K562 (cell line): ENCODE measurements at regions not wholly inside any gene's neighbourhood (a gene's known extent, or its start where the extent isn't known, plus 50 kb on each side); places are given as distances from the start of the nearest gene placed in this dataset.
A peak's percentile ranks its signal among the peaks of the same experiment; 100 is the strongest.

Experiments
- ATAC-seq: fragments of 200-7000 bp; cut with Tn5 transposase; 3 replicates; pipeline ENCODE4 v1.9.1; 2020; ENCODE audit warnings: moderate library complexity
- BruUV-seq: library from RNA; stranded (reverse); fragments of 400-500 nt; replicated peaks from 2 replicates; lab custom pipeline; 2021; lab: Mats Ljungman, UMichigan
- CTCF ChIA-PET: fragments of 300-600 bp; formaldehyde crosslinking; extraction: SDS; loops from one replicate; lab custom pipeline; 2021; ENCODE audit warnings: low intra/inter-chr PET ratio; lab: Yijun Ruan, JAX
- POLR2A ChIA-PET: fragments of 300-600, 350-650 bp; sonication (Branson Sonifier 250); formaldehyde crosslinking; extraction: SDS; loops from one replicate; lab custom pipeline; 2021; ENCODE audit warnings: antibody characterized with exemption, inconsistent platforms; lab: Yijun Ruan, JAX
- DNase-seq, 4 experiments: peaks; one replicate each; pipeline versions ENCODE4 v3.0.0 to v3.0.0-alpha.2; 2011 to 2018; ENCODE audit warnings: low spot score in 3 of 4, mixed read lengths in 3 of 4; ENCODE audit errors: extremely low read depth in 1 of 4
- FAIRE-seq: peaks from 2 replicates; lab custom pipeline; 2011; peaks lifted over from hg19 to GRCh38; lab: Jason Lieb, UNC
- H2AFZ ChIP-seq: 2 replicates; pipeline ENCODE4 v1.6.0; 2011; ENCODE audit warnings: low read depth, low read length, control low read depth, inconsistent platforms
- H3K27ac ChIP-seq: fragments of 200-600 bp; 3 replicates; pipeline ENCODE4 v1.8.0; 2011; ENCODE audit warnings: low read depth, mild to moderate bottlenecking, control low read depth, inconsistent platforms, low read length, moderate library complexity, mixed read lengths; ENCODE audit errors: extremely low read depth
- H3K27me3 ChIP-seq, 2 experiments: fragments of 300-600 bp in 1 of 2; 2 replicates in 1 of 2; 3 replicates in 1 of 2; pipeline versions ENCODE4 v1.6.0 to v1.8.0; 2011; ENCODE audit warnings: inconsistent platforms in 2 of 2, low read length in 2 of 2, mild to moderate bottlenecking in 1 of 2, mixed read lengths in 1 of 2, moderate library complexity in 1 of 2; ENCODE audit not compliant: control insufficient read depth in 2 of 2, insufficient read depth in 2 of 2
- H3K36me3 ChIP-seq: fragments of 300-600 bp; 3 replicates; pipeline ENCODE4 v1.8.0; 2011; ENCODE audit warnings: mild to moderate bottlenecking, low read length, inconsistent platforms; ENCODE audit not compliant: control insufficient read depth, insufficient read depth
- H3K4me1 ChIP-seq, 2 experiments: fragments of 200-600 bp in 1 of 2; replicated peaks in 1 of 2; 2 replicates in 1 of 2; 3 replicates in 1 of 2; pipeline versions ENCODE4 v1.5.1 to v1.8.0; 2011; ENCODE audit warnings: inconsistent platforms in 2 of 2, low read length in 2 of 2, mild to moderate bottlenecking in 1 of 2, mixed read lengths in 1 of 2, moderate library complexity in 1 of 2; ENCODE audit not compliant: control insufficient read depth in 2 of 2, insufficient read depth in 2 of 2
- H3K4me2 ChIP-seq: 2 replicates; pipeline ENCODE4 v1.6.1; 2011; ENCODE audit warnings: low read length, control low read depth, inconsistent platforms, mixed read lengths; ENCODE audit not compliant: insufficient read depth
- H3K4me3 ChIP-seq: fragments of 200-600 bp; sonication (generic), shearing (Covaris generic); 2 replicates; pipeline ENCODE4 v1.5.1; 2016; ENCODE audit warnings: control low read depth, inconsistent platforms
- H3K79me2 ChIP-seq: fragments of 200-600 bp; 3 replicates; pipeline ENCODE4 v1.8.0; 2011; ENCODE audit warnings: low read length, inconsistent platforms; ENCODE audit not compliant: control insufficient read depth, insufficient read depth
- H3K9ac ChIP-seq, 2 experiments: 2 replicates each; pipeline versions ENCODE4 v1.6.0 to v1.6.1; 2011; ENCODE audit warnings: low read depth in 2 of 2, low read length in 2 of 2, control low read depth in 1 of 2, inconsistent platforms in 1 of 2, mild to moderate bottlenecking in 1 of 2, mixed read lengths in 1 of 2; ENCODE audit not compliant: insufficient read depth in 1 of 2
- H3K9me1 ChIP-seq: one replicate; pipeline ENCODE4 v1.6.0; 2011; ENCODE audit warnings: inconsistent platforms, mild to moderate bottlenecking, low read length, moderate library complexity; ENCODE audit not compliant: control insufficient read depth, insufficient read depth
- H3K9me3 ChIP-seq: replicated peaks from 2 replicates; pipeline ENCODE4 v1.5.1; 2011; ENCODE audit warnings: low read depth, low read length, inconsistent platforms; ENCODE audit not compliant: control insufficient read depth, insufficient read depth
- H4K20me1 ChIP-seq: replicated peaks from 2 replicates; pipeline ENCODE4 v1.6.1; 2011; ENCODE audit warnings: low read length, inconsistent platforms, mixed read lengths; ENCODE audit not compliant: control insufficient read depth, insufficient read depth
- DDX20 ChIP-seq: fragments of 450-650 bp; IDR thresholded peaks from 2 replicates; pipeline ENCODE4 v1.6.1; 2016; ENCODE audit warnings: missing genetic modification characterization, low read depth, mild to moderate bottlenecking, missing compliant biosample characterization, moderate library complexity
- ZEB2 ChIP-seq: fragments of 450-650 bp; IDR thresholded peaks from 2 replicates; pipeline ENCODE4 v1.6.1; 2016
- ZKSCAN1 ChIP-seq: fragments of 150-350 bp; IDR thresholded peaks from 2 replicates; pipeline ENCODE4 v1.6.1; 2016; ENCODE audit warnings: low read depth, low read length
- ZNF263 ChIP-seq: sonication (generic); formaldehyde crosslinking; IDR thresholded peaks from 2 replicates; pipeline ENCODE4 v1.8.0; 2022; ENCODE audit warnings: mild to moderate bottlenecking, missing genetic modification reagents, borderline replicate concordance
- WGBS: fragments of 100-300 bp; shearing (Covaris generic); methylation state at CpG from one replicate; pipeline ENCODE4 v1.1.6; 2016; ENCODE audit warnings: low coverage, mixed read lengths; ENCODE audit not compliant: insufficient coverage; ENCODE audit errors: missing lambda C conversion rate; 5-methylcytosine and 5-hydroxymethylcytosine counted together
- in situ Hi-C: fragments of 300-500 bp; cut with MboI; formaldehyde crosslinking; loops from 4 replicates; pipeline ENCODE4 v1.15.0; 2018; ENCODE audit warnings: inconsistent platforms, mixed read lengths
- intact Hi-C: fragments of 100-400 bp; cut with micrococcal nuclease; formaldehyde crosslinking; loops from 2 replicates; pipeline ENCODE4 v1.14.2; 2022
- TF ChIP-seq, protein P1 (sequence below): fragments of 250-450 bp; sonication (Bioruptor Pico); IDR thresholded peaks from 2 replicates; pipeline ENCODE4 v1.8.0; 2021; ENCODE audit warnings: borderline replicate concordance, mild to moderate bottlenecking, moderate library complexity; ENCODE audit not compliant: poor library complexity, severe bottlenecking

DNA sequence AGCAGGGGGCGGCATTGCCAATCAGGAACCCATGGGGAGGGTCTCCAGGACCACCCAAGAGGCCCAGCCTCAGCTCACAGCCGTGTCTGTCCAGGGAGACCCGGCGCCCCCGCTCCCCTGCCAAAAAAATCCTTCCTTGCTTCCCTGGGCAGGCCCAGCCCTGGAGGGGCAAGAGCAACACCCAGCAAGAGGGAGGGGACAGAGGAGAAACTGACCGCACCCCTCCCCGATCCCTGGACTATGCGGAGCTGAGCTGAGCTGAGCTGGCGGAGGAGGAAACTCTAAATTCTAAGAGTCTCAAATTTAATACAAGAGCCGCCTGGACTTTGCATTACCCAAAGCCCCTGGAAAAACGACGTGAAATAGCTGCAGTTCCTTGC lies 52.0 kb upstream of the SHISAL1 start (continued):
- TF ChIP-seq DDX20 (tag): no peak

DNA sequence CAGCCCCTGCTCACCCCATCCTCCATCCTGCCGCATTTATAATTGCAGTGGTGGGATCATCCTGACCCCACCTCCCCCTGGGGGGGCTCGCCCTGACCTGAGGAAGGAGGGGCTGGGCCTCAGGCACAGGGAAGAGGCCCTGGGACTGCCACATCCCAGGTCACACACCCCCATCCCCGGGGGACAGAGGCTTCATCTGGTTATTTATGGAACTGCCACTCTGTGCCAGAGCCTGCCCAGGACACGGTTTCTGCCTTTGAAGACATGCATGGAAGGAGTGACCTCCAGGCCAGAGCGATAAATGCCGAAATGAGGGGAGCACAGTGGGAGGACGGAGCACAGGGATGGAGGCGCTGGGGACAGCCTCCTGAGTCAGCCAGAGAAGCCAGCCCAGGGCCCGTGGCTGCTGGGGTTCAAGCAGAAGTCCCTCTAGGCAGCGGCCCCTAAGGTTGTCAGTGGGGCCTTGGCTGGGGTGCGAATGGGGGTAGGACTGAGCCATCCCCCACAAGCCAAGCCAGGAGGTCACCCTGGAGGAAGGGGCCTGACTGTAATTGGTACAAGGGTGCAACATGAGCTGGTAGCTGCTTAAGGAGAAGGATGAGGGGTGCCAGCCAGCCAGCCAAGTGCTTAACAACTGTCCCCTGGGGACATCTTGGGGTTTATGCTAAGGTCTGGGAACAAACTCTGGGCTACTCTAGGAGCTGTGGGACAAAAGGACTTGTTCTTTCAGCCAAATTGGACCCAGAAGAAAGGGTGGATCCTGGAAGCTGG lies 51.4 kb upstream of the SHISAL1 start:
- no peak overlapping the region for H3K9ac ChIP-seq
- TF ChIP-seq, protein P1, sequence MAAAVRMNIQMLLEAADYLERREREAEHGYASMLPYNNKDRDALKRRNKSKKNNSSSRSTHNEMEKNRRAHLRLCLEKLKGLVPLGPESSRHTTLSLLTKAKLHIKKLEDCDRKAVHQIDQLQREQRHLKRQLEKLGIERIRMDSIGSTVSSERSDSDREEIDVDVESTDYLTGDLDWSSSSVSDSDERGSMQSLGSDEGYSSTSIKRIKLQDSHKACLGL (CRISPR knock-in tag): no peak
- TF ChIP-seq ZKSCAN1: no peak
- TF ChIP-seq ZEB2: no peak
- peak; percentile 57; the same call in 1 of the 2 replicates for TF ChIP-seq ZNF263
- ChIA-PET CTCF (no interaction called here), POLR2A (interaction anchor here (0.6 kb wide), 1 partner anchor 1425 kb away, joined by 3 read pairs; no protein-coding TSS in a partner anchor)
- DNase-seq (no peak), FAIRE-seq (no peak), ATAC-seq (no peak)
- in situ Hi-C loops: no loop called here
- H3K9me1 ChIP-seq: no peaks in the 10 kb centered on the region
- no peaks in the 10 kb centered on the region for H3K79me2 ChIP-seq
- H4K20me1 ChIP-seq: 0 out of 2 replicates have a peak, but pooled peaks cover 5% of the 10 kb centered on the region
- no peaks in the 10 kb centered on the region for H3K9me3 ChIP-seq
- H3K4me1 ChIP-seq: no peaks in the 10 kb centered on the region; a peak in 1 of 5 replicates
- H3K27ac ChIP-seq: no peak overlapping the region
- H2AFZ ChIP-seq: no peak overlapping the region
- no TSS peak for BruUV-seq
- H3K4me3 ChIP-seq: no peak overlapping the region
- H3K27me3 ChIP-seq: peaks cover 0 to 40% of the 10 kb centered on the region in 2 experiments; a peak in 2 of 5 replicates
- H3K4me2 ChIP-seq: no peak overlapping the region
- 2% methylated on average over 10 of the region's 11 CpGs for WGBS
- intact Hi-C loops: no loop called here
- no peaks in the 10 kb centered on the region for H3K36me3 ChIP-seq
